ENCODE measurements at regions not wholly inside any gene's neighbourhood (a gene's known extent, or its start where the extent isn't known, plus 50 kb on each side); places are given as distances from the start of the nearest gene placed in this dataset.

DNA sequence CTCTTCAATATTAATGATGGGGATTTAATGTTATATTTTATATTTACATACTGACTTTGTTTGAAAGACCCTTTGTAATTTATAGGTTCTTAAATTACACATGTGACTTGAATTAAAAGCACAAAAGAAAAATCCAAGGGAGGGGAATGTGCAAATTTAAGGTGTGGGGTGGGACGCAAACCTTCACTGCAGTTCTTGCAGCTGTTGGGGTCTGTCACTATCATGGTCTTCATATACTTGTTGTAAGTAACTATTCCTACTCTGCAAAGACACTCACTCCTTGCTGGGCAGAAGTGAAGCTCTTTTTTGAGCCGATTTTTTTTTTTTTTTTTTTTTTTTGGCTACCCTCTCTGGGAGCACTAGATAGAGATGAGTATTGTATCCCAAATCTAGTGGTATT is 505.3 kb downstream of the ARHGEF28 start:
- no peak for DNase-seq (ENCODE audit: low read depth)

DNA sequence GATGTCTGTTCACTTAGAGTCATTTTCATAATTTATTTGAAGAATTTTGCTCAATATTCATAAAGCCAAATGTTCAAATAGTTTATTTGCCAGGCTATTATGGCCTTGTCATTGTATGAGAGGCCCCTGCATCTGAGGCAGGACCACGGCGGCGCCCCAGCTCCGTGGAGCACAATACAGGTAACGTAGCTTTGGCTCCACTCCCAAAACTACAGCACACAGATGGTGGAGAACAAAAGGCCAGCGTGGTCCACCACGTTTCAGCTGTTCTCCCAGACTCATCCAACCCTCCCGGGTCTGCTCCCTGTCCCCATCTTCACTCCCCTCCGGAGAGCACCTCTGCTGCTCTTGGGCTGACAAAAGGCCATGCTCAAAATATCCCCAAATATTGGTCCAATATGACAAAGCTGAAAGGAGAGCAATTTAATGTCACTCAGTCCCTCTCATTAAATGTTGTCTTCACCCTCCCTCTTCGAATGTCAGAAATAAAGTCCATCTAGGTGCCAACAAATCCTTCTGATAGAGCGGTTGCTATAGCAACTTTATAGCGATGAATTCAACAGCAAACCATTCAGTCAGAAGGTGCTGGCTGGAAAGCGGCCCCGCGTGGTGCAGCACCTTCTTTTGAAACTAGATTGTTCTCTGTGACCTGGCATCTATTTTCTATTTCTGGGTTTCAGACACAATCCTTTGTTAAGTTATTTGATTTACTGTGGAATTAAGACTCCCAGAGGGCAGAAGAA is 504.3 kb downstream of the ARHGEF28 start:
- DNase-seq (ENCODE audit: low read depth): peak; percentile 39

- DNase-seq (ENCODE audit: low read depth): no peak
Measured at GRCh38 chr5:74127381-74128320, 501.7 kb downstream of the ARHGEF28 start.

DNA sequence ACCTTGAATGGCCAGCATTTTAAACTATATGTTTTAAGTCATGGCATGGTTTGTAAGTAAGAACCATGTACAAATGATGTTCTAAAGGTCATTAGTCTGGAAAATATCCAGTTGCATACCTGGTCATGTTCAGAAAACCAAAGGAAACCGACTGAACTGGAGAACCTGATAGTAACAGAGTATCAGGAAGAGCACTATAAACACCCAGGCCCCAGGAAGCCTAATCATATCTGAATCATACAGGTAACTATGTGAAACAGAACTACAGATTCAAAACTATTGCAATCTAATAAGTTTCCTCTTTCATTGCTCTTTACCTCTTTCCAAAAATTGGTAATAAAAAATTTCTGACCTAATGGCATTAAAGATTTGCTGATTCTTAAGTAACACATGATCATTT is 500.3 kb downstream of the ARHGEF28 start:
- DNase-seq (ENCODE audit: low read depth): no peak

GRCh38 chr5:74124826-74125225 is 498.8 kb downstream of the ARHGEF28 start:
- no peak for DNase-seq (ENCODE audit: low read depth)

GRCh38 chr5:74123929-74124328 is 497.9 kb downstream of the ARHGEF28 start:
- peak; percentile 68 for DNase-seq (ENCODE audit: low read depth)

- no peak for DNase-seq (ENCODE audit: low read depth)
Measured at GRCh38 chr5:74122979-74123590, 497.1 kb downstream of the ARHGEF28 start.

- no peak for DNase-seq (ENCODE audit: low read depth)
Measured at GRCh38 chr5:74122175-74122574, 496.2 kb downstream of the ARHGEF28 start.

DNA sequence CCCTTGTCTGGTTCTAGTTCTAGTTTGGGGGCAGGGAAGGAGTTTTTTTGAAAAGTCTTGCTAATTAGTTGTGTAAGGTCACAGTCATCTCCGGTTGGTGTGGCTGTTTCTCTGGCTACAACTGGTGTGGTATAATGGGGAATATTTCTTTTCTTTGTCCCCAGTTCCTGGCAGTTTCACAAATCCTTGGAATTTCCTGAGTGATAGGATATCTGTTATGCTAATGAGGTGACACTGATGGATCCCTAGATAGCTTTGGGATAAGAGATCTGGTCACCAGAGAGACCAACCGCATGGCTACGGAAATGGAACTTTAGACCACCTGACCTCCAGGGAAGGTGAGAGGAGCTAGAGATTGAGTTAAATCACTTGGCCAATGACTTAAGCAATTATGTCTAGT is 494.6 kb downstream of the ARHGEF28 start:
- DNase-seq (ENCODE audit: low read depth): no peak

DNA sequence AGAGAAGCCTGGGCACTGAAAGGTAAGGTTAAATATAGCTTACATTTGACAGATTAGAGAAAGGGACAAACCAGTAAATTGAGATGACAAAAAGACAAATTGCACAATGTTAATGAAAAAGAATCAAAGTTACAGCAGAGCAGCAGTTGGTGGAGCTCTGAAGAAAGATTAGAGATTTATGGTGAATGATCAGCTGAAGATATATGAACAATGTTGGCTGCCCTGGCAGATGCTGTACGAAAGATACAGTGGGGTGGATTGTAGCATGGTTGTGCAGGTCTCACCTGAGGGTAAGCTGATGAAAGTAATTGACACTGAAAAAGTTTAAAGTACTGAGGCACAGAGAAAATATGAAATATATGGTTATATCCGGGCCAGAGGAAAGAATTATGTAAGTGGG is 492.1 kb downstream of the ARHGEF28 start:
- DNase-seq (ENCODE audit: low read depth): no peak

- DNase-seq (ENCODE audit: low read depth): no peak
Measured at GRCh38 chr5:74116984-74117383, 491.0 kb downstream of the ARHGEF28 start.

DNA sequence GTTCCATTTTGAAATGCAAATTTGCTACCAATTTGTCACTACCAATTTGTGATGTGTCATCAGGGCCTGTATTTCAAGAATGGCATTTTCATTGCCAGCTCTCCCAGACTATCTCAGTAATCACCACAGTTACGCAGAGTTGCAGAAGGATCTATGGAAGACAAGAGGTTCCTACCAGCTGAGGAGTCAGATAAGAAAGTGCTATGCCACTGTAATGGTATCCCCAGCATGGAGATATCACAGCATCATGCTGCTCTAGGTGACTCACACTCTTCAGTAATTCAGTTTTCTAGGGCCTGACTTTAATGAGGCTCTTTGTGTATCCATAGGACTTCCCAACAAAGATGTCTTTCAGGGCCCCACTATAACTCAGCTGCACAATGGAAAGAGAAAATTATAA is 490.3 kb downstream of the ARHGEF28 start:
- no peak for DNase-seq (ENCODE audit: low read depth)

DNA sequence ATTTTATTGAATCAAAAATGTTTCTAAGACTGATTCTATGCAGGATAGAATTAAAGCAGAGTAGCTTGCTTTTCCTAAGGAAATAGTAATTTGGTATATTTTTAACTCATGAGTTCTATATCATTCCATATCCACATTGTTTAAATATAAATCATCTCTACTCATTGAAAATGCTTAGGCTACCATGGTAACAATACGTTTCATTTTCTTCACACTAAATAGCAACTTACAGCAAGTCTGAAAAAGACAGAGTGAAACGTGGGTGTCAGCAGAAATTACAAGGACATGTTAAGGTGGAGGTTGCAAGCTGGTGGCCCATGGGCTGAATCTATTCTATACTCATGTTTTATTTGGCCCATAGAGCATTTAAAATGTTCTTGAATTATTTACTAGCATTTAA is 487.9 kb downstream of the ARHGEF28 start:
- DNase-seq (ENCODE audit: low read depth): no peak

GRCh38 chr5:74113196-74113540 is 487.2 kb downstream of the ARHGEF28 start:
- no peak for DNase-seq (ENCODE audit: low read depth)

- DNase-seq (ENCODE audit: low read depth): no peak
Measured at GRCh38 chr5:74112372-74113195, 486.6 kb downstream of the ARHGEF28 start.

- DNase-seq (ENCODE audit: low read depth): no peak
Measured at GRCh38 chr5:74111764-74112163, 485.8 kb downstream of the ARHGEF28 start.

GRCh38 chr5:74109344-74109743 is 483.3 kb downstream of the ARHGEF28 start:
- DNase-seq (ENCODE audit: low read depth): no peak

DNA sequence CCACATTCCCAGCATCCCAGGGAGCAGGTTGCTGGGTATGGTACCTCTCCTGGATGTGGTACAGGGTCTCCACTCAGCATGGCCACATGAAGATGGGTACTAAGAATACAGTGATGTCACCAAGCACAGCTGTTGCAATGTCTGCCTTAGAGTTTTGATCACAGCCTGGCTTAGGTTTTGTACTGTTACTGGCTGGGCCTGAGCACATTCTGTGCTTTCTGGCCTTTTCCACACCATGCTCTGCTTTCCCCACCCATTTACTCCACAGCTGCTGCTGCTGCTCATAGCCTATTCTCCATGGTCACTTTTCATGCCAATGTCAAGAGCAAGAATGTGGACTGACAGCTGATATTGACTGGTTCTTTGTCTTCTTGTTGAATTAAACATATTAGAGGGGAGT is 481.9 kb downstream of the ARHGEF28 start:
- peak; percentile 92 for DNase-seq (ENCODE audit: low read depth)

GRCh38 chr5:74105126-74105780 is 479.3 kb downstream of the ARHGEF28 start:
- peak; percentile 67 for DNase-seq (ENCODE audit: low read depth)

DNA sequence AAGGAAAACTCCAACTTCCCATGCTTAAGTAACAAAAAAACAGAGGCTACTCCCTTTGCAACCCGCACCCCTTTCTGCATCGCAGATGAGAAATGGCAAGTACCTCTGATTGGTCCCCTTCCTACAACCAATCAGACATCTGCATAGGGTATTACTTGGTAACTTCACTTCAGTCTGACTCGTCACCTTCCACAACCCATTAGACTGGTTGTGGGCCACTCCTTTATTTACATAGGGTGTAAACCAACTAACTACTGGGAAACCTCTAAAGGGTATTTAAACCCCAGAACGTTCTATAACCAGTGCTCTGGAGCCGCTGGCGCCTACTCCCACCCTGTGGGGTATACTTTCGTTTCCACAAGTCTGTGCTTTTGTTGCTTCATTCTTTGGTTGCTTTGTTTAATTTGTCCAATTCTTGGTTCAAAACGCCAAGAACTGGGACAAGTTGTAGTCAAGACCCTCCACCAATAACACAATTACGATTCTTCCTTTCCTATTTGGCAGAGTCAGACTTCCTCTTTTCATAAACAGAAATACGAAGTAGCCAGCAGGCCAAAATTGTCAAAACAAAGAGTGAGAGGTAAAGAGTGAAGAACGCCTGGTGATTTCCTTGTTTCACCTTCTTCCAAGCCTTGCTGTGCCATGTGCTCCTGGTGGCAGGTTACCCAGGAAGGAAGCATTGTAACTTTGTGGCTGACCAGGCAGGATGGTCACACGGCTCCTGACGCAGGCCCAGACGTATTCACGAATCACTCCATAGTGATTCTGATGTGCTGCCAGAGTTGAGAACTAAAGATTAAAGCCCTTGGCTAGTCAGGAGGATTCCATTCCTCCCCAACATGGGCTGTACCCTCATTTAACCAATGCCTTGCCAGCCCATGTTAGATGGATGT is 477.4 kb downstream of the ARHGEF28 start:
- no peak for DNase-seq (ENCODE audit: low read depth)
